SK-N-SH treated with all-trans-retinoic acid at 6 μM for 48 hours (cell line): ENCODE measurements at regions not wholly inside any gene's neighbourhood (a gene's known extent, or its start where the extent isn't known, plus 50 kb on each side); places are given as distances from the start of the nearest gene placed in this dataset.

ENCODE experiments used
- GLIS3 ChIP-seq: fragments of 250-450 bp; sonication (Bioruptor Pico); IDR thresholded peaks from 2 replicates; pipeline ENCODE4 v1.5.0; 2020; ENCODE audit warnings: mild to moderate bottlenecking, moderate library complexity
- ISL1 ChIP-seq: fragments of 250-450 bp; sonication (Bioruptor Pico); IDR thresholded peaks from 2 replicates; pipeline ENCODE4 v2.1.2; 2022; ENCODE audit warnings: mild to moderate bottlenecking, moderate library complexity
- RARB ChIP-seq: fragments of 250-450 bp; sonication (Bioruptor Pico); IDR thresholded peaks from 2 replicates; pipeline ENCODE4 v1.8.0; 2021; ENCODE audit warnings: mild to moderate bottlenecking, moderate library complexity
- TF ChIP-seq, protein P1 (sequence below): fragments of 250-450 bp; sonication (Bioruptor Pico); IDR thresholded peaks from 2 replicates; pipeline ENCODE4 v1.8.0; 2020; ENCODE audit warnings: mild to moderate bottlenecking, moderate library complexity, borderline replicate concordance

DNA sequence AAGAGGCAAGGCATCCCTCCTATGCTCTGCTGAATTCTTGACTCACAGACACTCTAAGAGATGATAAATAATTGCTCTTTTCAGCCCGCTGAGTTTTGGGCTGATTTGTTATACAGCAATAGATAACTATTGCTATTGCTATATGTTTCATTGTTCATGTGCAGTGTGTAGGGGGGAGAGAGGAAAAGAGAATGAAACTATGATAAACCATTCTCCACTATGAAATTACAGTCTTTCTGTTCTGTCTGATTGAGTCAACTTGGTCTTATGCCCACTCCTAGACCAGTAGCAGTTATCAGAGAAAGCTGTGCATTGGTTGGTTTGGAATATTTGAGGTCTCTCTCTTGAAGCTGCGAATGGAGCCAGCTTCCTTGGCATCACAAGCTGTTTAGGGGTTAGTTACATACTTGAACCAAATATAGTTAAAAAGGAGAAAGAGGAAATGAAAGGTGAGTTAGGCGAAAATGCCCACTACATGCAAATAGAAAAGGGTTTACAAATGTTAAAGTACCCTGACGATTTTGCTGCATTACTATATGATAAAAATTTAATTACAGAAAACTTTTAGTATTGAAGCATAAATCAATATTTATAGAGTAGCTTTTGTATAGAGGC is 136.3 kb upstream of the ACTBL2 start:
- TF ChIP-seq, protein P1, sequence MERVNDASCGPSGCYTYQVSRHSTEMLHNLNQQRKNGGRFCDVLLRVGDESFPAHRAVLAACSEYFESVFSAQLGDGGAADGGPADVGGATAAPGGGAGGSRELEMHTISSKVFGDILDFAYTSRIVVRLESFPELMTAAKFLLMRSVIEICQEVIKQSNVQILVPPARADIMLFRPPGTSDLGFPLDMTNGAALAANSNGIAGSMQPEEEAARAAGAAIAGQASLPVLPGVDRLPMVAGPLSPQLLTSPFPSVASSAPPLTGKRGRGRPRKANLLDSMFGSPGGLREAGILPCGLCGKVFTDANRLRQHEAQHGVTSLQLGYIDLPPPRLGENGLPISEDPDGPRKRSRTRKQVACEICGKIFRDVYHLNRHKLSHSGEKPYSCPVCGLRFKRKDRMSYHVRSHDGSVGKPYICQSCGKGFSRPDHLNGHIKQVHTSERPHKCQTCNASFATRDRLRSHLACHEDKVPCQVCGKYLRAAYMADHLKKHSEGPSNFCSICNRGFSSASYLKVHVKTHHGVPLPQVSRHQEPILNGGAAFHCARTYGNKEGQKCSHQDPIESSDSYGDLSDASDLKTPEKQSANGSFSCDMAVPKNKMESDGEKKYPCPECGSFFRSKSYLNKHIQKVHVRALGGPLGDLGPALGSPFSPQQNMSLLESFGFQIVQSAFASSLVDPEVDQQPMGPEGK: no peak
- TF ChIP-seq GLIS3 (no peak), RARB (no peak), ISL1 (no peak)
